ENCODE measurements at regions not wholly inside any gene's neighbourhood (a gene's known extent, or its start where the extent isn't known, plus 50 kb on each side); places are given as distances from the start of the nearest gene placed in this dataset.

GRCh38 chr1:229951856-229952534 lies 115.0 kb upstream of the GALNT2 start:
- H3K27me3 Mint-ChIP-seq (ENCODE audit: low read depth), result peaks cover 15% of the 10 kb centered on the region
- no peak for DNase-seq (ENCODE audit: low read depth, low spot score)
- no peak overlapping the region for H3K4me3 Mint-ChIP-seq
- TF ChIP-seq CTCF (conservative IDR thresholded peaks at IDR 0.05), result no peak
- no peak overlapping the region for H3K27ac Mint-ChIP-seq (ENCODE audit: unreplicated experiment)
- H3K36me3 Mint-ChIP-seq (ENCODE audit: low read depth), result no peaks in the 10 kb centered on the region
- H3K9me3 Mint-ChIP-seq, result peaks cover 10% of the 10 kb centered on the region
- no peaks in the 10 kb centered on the region for H3K4me1 Mint-ChIP-seq

- Mint-ChIP-seq H3K27ac (ENCODE audit: unreplicated experiment) (no peak overlapping the region), H3K4me1 (no peaks in the 10 kb centered on the region), H3K27me3 (ENCODE audit: low read depth) (peaks cover 15% of the 10 kb centered on the region), H3K36me3 (ENCODE audit: low read depth) (peaks cover 4% of the 10 kb centered on the region), H3K4me3 (no peak overlapping the region), H3K9me3 (peaks cover 13% of the 10 kb centered on the region)
- TF ChIP-seq CTCF (conservative IDR thresholded peaks at IDR 0.05), result no peak
- no peak for DNase-seq (ENCODE audit: low read depth, low spot score)
These were observed 114.1 kb upstream of the GALNT2 start for GRCh38 chr1:229952670-229953520.

- H3K27ac Mint-ChIP-seq (ENCODE audit: unreplicated experiment), result no peak overlapping the region
- peaks cover 15% of the 10 kb centered on the region for H3K27me3 Mint-ChIP-seq (ENCODE audit: low read depth)
These were observed 113.2 kb upstream of the GALNT2 start for GRCh38 chr1:229953736-229954326.

GRCh38 chr1:229964281-229964680 lies 102.8 kb upstream of the GALNT2 start:
- no peaks in the 10 kb centered on the region for H3K4me1 Mint-ChIP-seq
- no peak overlapping the region for H3K4me3 Mint-ChIP-seq
- H3K9me3 Mint-ChIP-seq, result no peaks in the 10 kb centered on the region
- no peaks in the 10 kb centered on the region for H3K36me3 Mint-ChIP-seq (ENCODE audit: low read depth)
- H3K27me3 Mint-ChIP-seq (ENCODE audit: low read depth), result peaks cover 3% of the 10 kb centered on the region
- TF ChIP-seq CTCF (conservative IDR thresholded peaks at IDR 0.05), result no peak
- no peak overlapping the region for H3K27ac Mint-ChIP-seq (ENCODE audit: unreplicated experiment)
- no peak for DNase-seq (ENCODE audit: low read depth, low spot score)

More at GRCh38 chr1:229953736-229954326, 113.2 kb upstream of the GALNT2 start:
- no peak overlapping the region for H3K4me3 Mint-ChIP-seq
- TF ChIP-seq CTCF (conservative IDR thresholded peaks at IDR 0.05), result no peak
- peaks cover 4% of the 10 kb centered on the region for H3K36me3 Mint-ChIP-seq (ENCODE audit: low read depth)
- no peak for DNase-seq (ENCODE audit: low read depth, low spot score)
- H3K4me1 Mint-ChIP-seq, result no peaks in the 10 kb centered on the region
- H3K9me3 Mint-ChIP-seq, result peaks cover 16% of the 10 kb centered on the region

- Mint-ChIP-seq H3K4me1 (no peaks in the 10 kb centered on the region), H3K27me3 (ENCODE audit: low read depth) (peaks cover 3% of the 10 kb centered on the region), H3K4me3 (no peak overlapping the region)
These were observed 96.3 kb upstream of the GALNT2 start for GRCh38 chr1:229970714-229971113.

More at GRCh38 chr1:229970714-229971113, 96.3 kb upstream of the GALNT2 start:
- TF ChIP-seq CTCF (conservative IDR thresholded peaks at IDR 0.05), result no peak
- Mint-ChIP-seq H3K9me3 (peaks cover 8% of the 10 kb centered on the region), H3K27ac (ENCODE audit: unreplicated experiment) (no peak overlapping the region), H3K36me3 (ENCODE audit: low read depth) (no peaks in the 10 kb centered on the region)
- no peak for DNase-seq (ENCODE audit: low read depth, low spot score)

Measured in neural crest cell (in vitro differentiated cells).